ENCODE measurements at regions not wholly inside any gene's neighbourhood (a gene's known extent, or its start where the extent isn't known, plus 50 kb on each side); places are given as distances from the start of the nearest gene placed in this dataset.

DNA sequence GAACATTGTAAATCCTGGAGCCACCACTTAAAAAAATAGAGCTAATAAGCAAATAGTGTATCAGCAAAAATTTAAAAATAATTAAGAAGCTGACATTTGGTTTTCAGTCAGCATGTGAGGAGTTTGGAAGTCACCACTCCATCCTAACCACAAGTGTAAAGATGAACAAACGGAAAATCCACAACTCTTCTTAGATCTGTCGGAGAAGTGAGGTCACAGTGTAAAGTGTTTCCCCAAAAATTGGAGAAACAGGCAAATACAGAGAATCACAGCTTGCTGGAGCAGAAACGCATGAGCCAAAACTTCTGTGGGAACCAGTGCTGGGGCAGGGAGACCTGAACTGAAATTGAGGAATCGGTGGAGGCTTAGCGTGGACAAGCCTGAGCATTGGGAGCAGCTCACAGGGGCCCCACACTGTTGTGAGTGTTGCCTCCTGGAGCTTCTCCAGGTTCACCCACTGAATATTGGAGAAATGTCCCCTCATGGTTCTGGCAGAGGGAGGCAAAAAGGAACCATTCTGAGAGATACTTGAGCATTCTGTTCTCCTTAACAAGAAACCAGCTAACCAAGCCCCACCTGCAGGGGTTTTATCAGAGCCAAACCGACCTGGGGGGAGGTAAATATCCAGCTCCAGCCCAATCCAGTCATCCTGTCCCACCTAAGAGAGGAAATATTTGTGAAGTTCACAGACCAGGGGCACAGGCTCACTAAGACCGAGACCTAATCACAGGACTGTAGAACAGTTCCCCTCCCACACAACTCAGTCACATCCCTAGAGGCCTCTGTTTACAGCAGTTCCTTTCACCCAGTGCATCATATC, 192.0 kb downstream of the ERMARD start:
- TF ChIP-seq, protein P1, sequence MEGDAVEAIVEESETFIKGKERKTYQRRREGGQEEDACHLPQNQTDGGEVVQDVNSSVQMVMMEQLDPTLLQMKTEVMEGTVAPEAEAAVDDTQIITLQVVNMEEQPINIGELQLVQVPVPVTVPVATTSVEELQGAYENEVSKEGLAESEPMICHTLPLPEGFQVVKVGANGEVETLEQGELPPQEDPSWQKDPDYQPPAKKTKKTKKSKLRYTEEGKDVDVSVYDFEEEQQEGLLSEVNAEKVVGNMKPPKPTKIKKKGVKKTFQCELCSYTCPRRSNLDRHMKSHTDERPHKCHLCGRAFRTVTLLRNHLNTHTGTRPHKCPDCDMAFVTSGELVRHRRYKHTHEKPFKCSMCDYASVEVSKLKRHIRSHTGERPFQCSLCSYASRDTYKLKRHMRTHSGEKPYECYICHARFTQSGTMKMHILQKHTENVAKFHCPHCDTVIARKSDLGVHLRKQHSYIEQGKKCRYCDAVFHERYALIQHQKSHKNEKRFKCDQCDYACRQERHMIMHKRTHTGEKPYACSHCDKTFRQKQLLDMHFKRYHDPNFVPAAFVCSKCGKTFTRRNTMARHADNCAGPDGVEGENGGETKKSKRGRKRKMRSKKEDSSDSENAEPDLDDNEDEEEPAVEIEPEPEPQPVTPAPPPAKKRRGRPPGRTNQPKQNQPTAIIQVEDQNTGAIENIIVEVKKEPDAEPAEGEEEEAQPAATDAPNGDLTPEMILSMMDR (IDR thresholded peaks at IDR 0.05): no peak
- TF ChIP-seq POLR2A (IDR thresholded peaks at IDR 0.05): no peak

Measured in testis (tissue), 2 donors.